Eye (tissue), 1 donor: ENCODE measurements at regions not wholly inside any gene's neighbourhood (a gene's known extent, or its start where the extent isn't known, plus 50 kb on each side); places are given as distances from the start of the nearest gene placed in this dataset.
A peak's percentile ranks its signal among the peaks of the same experiment; 100 is the strongest.

Experiments
- DNase-seq: peaks from one replicate; pipeline ENCODE4 v3.0.0-alpha.2; 2015

- no peak for DNase-seq
Measured at GRCh38 chr16:85364323-85365040, 248.6 kb upstream of the GSE1 start.

DNA sequence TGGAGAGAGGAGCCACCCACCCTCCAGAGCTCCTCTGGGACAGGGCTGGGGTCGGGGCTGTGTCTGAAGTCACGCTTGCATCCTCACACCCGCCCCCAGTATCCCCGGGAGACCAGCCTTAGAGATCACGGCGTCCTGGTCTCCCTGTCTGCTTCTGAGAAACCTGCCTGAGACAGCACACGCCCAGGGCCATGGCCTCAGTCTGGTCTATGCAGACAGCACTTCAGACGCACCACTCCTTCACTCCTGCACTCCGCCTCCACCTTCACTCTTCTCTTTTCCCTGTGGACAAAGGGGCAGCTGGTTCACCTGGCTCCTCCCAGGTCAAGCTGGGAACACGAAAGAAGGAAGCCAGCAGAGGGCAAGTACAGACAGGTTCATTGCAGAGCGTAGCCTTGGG lies 248.0 kb upstream of the GSE1 start:
- no peak for DNase-seq

- DNase-seq = peak; percentile 65
Measured at GRCh38 chr16:85366031-85366763, 246.9 kb upstream of the GSE1 start.

GRCh38 chr16:85367485-85367884 lies 245.6 kb upstream of the GSE1 start:
- no peak for DNase-seq

- no peak for DNase-seq
Measured at GRCh38 chr16:85369060-85369459, 244.1 kb upstream of the GSE1 start.

DNA sequence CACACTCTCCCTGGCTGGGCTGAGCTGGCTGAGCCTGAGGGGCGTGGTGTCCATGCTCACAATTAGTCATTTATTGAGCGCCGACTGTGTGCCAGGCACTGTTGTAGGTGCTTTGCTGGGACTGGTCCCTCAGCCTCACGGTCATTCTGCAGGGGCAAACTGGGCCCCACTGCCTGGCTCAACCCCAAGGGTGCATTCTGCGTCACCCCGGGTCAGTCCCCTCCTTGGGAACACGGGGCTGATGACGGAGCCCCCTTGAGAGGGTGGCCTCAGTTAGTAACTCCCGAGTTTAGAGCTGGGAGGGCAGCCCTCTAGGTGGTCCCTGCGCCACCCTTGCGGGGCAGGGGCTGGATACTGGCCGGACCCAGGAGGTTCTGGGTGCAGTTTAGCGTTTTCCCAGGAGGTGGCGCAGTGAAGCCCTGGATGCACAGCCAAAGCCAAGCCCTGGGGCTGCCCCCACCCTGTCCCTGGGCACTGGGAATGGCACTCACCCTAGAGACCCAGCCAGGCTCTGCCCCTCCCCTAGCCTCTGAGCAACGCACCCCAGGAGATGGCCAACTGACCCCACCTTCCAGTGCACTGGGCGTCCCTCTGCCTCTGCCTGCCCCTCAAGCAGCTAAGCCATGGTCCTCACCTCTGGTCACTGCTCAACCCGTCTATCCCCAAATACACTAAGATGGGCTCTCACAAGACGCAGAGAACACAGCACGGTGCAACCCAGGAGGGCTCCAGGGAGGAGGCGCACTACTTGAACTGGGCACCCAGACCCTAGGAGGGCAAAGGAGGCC lies 243.2 kb upstream of the GSE1 start:
- peak; percentile 78 for DNase-seq

GRCh38 chr16:85370543-85370880 lies 242.6 kb upstream of the GSE1 start:
- no peak for DNase-seq

DNA sequence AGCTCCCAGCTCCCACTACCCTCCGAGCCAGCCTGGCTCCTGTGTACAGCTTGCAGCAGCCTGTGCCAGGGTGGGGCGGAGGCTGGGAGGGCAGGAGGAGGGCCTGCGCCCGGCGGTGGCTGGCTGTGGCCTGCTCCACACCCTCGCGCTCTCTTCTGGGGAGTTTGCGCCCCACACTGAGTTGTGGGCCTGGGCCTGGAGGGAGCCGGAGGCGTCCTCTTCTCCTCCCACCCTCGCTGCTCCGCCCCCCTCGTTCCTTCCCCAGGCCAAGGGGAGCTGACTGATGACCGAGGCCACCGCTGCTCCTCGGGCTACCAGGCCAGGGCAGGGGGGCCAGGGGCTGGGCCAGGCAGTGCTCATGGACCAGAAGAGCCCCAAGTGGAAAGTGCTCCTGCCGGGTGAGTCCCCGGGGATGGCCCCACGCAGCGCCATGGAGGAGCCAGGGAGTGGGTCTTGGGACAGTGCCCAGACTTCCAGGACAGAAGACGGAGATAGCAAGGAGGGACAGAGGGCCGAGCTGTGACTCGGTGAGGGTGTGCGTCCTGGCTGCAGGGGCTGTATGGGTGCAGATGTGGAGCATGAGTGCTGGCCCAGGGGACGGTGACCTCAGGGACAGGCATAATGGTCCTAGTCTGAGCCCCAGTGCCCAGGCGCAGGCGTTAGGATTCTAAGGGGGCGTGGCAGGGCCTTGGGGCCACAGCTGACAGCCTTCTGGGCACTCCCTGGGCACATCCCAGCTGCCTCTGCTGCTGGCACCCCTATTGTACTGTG lies 242.1 kb upstream of the GSE1 start:
- DNase-seq = no peak

GRCh38 chr16:85371948-85372347 lies 241.2 kb upstream of the GSE1 start:
- DNase-seq = no peak

GRCh38 chr16:85372627-85373372 lies 240.3 kb upstream of the GSE1 start:
- DNase-seq = no peak

- DNase-seq = no peak
Measured at GRCh38 chr16:85373741-85374570, 239.2 kb upstream of the GSE1 start.

DNA sequence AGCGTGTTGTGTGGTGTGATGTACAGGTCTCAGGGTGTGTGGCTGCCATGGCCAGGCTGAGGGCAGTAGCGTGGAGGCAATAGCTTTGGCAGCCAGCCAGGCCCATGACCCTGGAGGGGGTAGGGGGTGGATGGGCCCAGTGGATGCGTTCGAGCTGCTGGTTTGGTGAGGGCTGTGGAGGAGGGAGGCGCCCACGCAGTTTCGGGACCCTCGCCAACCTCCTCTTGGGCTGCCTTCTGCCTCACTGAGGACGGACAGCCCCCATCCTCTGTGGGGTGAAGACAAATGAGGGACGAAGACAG lies 238.6 kb upstream of the GSE1 start:
- DNase-seq = no peak

GRCh38 chr16:85375282-85375681 lies 237.8 kb upstream of the GSE1 start:
- DNase-seq = no peak

DNA sequence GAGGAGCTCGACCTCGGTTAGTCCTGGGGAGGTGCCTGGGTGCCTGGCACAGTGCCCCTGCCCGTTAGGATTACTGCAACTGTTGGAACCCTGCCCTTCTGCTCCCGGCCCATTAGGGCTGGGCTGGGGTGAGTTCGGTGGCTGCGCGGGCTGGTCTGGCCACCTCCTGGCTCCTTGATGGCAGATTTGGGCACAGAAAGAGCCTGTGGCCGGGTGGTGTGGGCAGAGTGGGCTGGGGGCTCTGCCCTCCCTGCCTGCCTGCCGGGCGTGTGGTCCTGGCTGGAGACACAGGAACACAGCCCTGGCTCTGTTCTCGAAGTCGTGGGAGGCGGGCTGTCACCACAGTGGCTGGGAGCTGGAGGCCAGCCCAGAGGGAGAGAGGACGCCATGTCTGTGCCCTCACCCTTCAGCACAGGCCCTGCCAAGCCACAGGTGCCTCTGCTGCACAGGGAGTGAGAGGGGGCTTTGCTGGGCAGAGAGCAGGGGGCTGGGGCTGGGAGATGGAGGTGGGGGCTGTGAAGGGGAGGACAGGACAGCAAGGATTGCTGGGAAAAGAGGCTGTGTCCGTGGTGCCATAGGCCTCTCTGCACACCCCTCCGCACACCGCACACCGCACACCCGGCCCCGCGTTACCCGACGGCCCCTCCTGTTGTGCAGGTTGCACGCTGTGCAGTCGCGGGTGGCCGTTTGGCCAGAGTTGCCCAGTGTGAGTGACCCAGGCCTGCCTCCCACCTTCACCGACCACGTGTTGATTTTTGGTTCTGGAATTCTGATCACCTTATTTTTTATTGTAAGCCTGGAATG lies 236.6 kb upstream of the GSE1 start:
- no peak for DNase-seq

DNA sequence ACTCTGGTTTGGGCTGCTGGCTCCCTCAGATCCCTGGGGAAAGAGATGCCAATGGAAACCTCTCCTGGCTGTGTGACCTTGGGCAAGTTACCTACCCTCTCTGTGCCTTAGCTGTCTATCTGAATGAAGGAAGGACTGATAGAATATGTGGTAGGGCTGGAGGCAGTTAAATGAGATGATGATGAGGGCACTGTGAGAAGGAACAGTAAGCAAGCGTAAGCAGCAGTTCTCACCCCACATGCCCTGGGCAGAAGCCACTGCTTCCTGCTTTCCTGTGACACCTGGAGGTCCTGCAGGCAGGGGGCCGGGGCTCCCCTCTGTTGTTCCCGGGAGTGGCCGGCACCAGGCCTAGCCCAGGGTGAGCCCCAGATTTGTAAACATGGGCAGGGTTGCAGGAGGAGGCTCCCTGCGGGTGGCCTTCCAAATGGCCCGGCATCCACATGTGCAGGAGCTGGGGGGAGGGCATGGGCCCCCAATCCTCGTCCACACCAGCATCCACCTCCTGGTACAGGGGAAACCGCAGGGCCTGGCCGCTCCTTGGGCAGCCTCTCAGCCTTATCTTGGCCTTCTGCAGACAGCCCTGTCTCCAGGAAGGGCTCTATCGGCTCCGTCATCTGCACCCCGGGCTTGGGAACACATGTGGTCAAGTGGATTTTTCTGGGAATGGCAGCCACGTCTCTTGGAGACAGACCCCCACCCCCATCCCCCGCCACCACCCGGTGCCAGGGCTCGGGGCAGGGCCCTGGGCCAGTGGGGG lies 235.6 kb upstream of the GSE1 start:
- no peak for DNase-seq

DNA sequence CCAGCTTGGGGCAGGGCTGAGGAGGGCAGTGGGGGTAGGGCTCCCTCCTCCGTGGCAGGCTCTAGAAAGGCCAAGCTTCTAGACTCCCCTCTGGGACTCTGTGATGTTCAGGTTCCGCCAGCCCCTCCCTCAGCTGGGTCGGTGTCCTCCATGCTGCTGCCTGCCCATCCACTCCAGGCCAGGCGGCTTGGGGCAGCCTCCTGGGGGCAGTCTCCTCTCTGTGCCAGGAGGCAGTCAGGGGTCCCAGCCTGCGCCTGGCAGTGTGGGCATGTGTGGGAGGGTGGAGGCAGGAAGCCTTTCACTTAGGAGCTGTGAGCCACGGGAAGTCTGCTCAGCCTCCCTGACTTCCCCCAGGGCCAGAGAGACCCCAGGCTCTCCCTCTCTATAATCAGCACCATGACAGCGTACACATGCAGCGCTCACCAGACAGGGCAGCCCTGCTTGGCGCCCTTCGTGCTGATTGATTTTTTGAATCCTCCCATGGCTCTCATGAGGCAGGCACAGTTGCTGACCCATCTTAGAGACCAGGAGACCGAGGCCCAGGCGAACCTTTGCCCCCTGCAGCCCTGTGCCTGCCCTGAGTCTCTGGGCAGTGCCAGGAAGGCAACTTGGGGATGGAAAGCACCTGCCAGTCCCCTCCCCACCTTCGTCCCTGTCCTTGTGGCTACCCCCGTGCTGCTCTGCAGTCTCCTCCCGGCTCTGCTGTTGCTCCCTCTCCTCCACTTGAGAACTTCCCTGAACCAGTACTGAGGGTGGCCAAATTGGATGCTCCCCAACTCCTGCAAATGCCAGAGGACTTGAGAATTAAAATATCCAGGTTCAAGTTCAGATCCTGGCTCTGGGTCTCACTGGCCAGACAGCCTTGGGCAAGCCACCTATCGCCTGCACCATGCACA lies 234.7 kb upstream of the GSE1 start:
- no peak for DNase-seq

DNA sequence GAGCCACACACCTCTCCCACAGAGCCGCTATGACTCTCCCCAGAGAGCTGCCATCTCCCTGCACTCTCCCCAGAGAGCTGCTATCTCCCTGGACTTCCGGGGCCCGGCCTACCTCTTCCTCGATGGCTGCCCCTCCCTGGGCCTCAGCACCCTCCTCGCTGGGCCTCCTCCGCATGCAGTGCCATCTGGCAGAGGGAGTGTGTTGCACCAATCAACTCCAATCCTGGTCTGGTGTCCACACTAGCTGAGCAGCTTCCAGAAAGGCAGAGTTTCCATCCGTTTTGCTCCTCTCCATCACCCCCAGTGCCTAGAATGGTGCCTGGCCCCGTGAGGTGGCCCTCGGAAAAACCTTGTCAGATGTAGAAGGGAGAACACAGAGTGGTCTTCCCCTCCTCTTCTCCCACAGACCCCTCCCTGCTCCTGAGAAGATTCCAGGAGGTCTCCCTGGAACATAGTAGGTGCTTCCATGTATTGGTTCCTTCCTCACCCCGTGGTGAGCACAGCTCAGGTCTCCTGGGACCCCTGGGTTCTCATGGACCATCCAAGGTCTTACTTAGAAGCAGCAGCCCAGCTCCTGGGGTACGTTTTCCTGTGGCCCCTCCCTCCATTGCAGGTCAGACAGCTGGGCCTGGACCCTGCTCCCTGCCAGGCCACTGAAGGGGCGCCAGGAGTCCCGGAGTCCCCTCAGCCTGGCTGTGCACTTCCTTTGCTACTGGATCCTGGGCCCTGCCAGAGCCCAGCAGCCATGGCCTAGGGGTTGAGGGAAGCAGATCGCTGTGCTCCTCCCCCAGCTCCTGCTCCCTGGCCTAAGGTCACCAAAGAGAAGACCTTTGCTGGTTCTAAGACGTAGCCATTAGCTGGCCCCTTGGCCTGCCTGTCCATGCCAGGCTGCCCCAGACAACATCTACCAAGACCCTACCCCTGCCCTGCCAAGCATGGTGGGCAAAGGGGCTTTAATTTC lies 233.8 kb upstream of the GSE1 start:
- no peak for DNase-seq

DNA sequence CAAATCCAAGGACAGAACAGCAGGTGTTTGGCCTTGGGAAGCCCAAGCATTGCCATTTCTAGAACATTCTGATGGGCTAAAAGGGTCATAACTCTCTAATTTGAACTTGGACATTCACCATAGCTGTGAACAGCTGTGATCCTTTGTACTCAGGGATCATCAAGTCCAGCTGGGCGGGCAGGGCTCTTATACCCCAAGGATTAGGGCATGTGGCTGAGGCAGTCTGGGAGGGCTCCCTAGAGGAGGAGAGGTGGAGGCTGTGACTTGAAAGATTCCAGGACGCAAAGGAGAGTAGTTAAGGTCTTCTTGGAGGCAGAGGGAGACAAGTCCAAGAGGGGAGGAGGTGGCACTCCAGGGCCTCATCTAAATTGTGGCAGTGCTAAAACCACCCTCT lies 233.1 kb upstream of the GSE1 start:
- DNase-seq = no peak
